ENCODE measurements at regions not wholly inside any gene's neighbourhood (a gene's known extent, or its start where the extent isn't known, plus 50 kb on each side); places are given as distances from the start of the nearest gene placed in this dataset.

DNA sequence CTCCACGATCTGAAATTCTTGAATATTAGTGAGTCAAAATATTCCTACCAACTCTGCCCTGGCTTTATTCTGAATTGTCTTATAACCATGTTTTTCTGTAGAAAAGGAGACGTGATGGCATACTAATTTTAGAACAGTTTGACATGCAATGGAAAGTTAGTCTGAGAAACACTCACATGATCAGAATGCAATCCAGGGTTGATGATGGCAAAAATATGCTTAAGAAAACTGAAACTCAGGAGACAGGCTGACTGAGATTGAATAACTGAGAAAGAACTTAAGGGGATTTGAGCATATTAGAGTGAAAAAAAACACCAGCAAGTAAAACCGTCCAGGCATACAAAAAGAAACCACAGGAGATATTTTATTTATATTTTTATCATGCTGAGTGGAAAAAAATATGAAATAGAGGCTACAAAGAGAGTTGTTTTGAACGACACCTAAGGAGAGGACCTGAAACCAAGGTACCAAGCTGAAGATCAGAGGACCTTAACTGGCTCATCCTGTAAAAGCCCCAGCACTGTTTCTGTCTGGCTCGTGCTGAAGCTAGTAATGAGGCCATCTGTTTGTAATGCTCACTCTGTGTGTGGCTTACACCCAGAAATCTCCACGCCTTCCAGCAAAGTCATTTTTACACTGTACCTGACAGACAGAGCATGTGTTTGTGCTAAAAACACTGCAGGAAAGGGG is 437.2 kb upstream of the PKDCC start:
- TF ChIP-seq POLR2A (IDR thresholded peaks at IDR 0.05) (no peak), POLR2AphosphoS5 (IDR thresholded peaks at IDR 0.05) (no peak), EP300 (IDR thresholded peaks at IDR 0.05) (no peak)
- TF ChIP-seq, protein P1, sequence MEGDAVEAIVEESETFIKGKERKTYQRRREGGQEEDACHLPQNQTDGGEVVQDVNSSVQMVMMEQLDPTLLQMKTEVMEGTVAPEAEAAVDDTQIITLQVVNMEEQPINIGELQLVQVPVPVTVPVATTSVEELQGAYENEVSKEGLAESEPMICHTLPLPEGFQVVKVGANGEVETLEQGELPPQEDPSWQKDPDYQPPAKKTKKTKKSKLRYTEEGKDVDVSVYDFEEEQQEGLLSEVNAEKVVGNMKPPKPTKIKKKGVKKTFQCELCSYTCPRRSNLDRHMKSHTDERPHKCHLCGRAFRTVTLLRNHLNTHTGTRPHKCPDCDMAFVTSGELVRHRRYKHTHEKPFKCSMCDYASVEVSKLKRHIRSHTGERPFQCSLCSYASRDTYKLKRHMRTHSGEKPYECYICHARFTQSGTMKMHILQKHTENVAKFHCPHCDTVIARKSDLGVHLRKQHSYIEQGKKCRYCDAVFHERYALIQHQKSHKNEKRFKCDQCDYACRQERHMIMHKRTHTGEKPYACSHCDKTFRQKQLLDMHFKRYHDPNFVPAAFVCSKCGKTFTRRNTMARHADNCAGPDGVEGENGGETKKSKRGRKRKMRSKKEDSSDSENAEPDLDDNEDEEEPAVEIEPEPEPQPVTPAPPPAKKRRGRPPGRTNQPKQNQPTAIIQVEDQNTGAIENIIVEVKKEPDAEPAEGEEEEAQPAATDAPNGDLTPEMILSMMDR (IDR thresholded peaks at IDR 0.05), result no peak

All from stomach (tissue), 4 donors.